GM23338 (cell line): ENCODE measurements at regions not wholly inside any gene's neighbourhood (a gene's known extent, or its start where the extent isn't known, plus 50 kb on each side); places are given as distances from the start of the nearest gene placed in this dataset.

ENCODE experiments used
- ATAC-seq: fragments of 200-7000 bp; cut with Tn5 transposase; 3 replicates; pipeline ENCODE4 v1.9.1; 2020
- DNase-seq: peaks from one replicate; pipeline ENCODE4 v3.0.0-alpha.2; 2015; ENCODE audit warnings: low spot score
- H2AFZ ChIP-seq: fragments of 200-600 bp; sonication (generic); 2 replicates; pipeline ENCODE4 v1.8.0; 2016; ENCODE audit warnings: antibody characterized with exemption, mild to moderate bottlenecking, moderate library complexity
- H3F3A ChIP-seq: fragments of 200-600 bp; sonication (generic); replicated peaks from 2 replicates; pipeline ENCODE4 v1.8.0; 2017; ENCODE audit warnings: antibody characterized with exemption, mixed run types, low read depth
- H3K27ac ChIP-seq: fragments of 200-600 bp; sonication (generic); 2 replicates; pipeline ENCODE4 v1.6.1; 2016; ENCODE audit warnings: low read depth
- H3K27me3 ChIP-seq: fragments of 200-600 bp; sonication (generic); 2 replicates; pipeline ENCODE4 v1.8.0; 2016; ENCODE audit warnings: mild to moderate bottlenecking, mixed run types, moderate library complexity; ENCODE audit not compliant: insufficient read depth
- H3K36me3 ChIP-seq: fragments of 200-600 bp; sonication (generic); 2 replicates; pipeline ENCODE4 v1.8.0; 2016; ENCODE audit warnings: mild to moderate bottlenecking; ENCODE audit not compliant: insufficient read depth
- H3K4me1 ChIP-seq: fragments of 200-600 bp; sonication (generic); 2 replicates; pipeline ENCODE4 v1.8.0; 2016; ENCODE audit warnings: mild to moderate bottlenecking, moderate library complexity; ENCODE audit not compliant: insufficient read depth
- H3K4me2 ChIP-seq: fragments of 200-600 bp; sonication (generic); 2 replicates; pipeline ENCODE4 v1.7.1; 2017; ENCODE audit warnings: mixed run types
- H3K4me3 ChIP-seq: fragments of 200-600 bp; sonication (generic); 2 replicates; pipeline ENCODE4 v1.6.1; 2016; ENCODE audit warnings: mixed run types
- H3K79me2 ChIP-seq: fragments of 200-600 bp; sonication (generic); replicated peaks from 2 replicates; pipeline ENCODE4 v1.8.0; 2017; ENCODE audit warnings: mild to moderate bottlenecking; ENCODE audit not compliant: insufficient read depth
- H3K9me2 ChIP-seq: fragments of 200-600 bp; sonication (generic); 2 replicates; pipeline ENCODE4 v1.8.0; 2017; ENCODE audit not compliant: insufficient read depth
- H4K20me1 ChIP-seq: fragments of 200-600 bp; sonication (generic); replicated peaks from 2 replicates; pipeline ENCODE4 v1.8.0; 2017; ENCODE audit warnings: mild to moderate bottlenecking; ENCODE audit not compliant: insufficient read depth
- H3K27ac Mint-ChIP-seq: 2 replicates; pipeline ENCODE4 v1.8.0; 2020; ENCODE audit warnings: inconsistent platforms, mild to moderate bottlenecking, moderate library complexity, mixed read lengths
- H3K27me3 Mint-ChIP-seq: 3 replicates; pipeline ENCODE4 v1.8.0; 2022; ENCODE audit warnings: low read depth, mild to moderate bottlenecking, moderate library complexity, mixed read lengths, inconsistent platforms; ENCODE audit not compliant: insufficient read depth, poor library complexity
- H3K36me3 Mint-ChIP-seq: 3 replicates; pipeline ENCODE4 v1.8.0; 2021; ENCODE audit warnings: low read depth, mild to moderate bottlenecking, inconsistent platforms, moderate library complexity, mixed read lengths
- H3K4me1 Mint-ChIP-seq: 3 replicates; pipeline ENCODE4 v1.8.0; 2020; ENCODE audit warnings: mild to moderate bottlenecking, inconsistent platforms, mixed read lengths
- H3K4me3 Mint-ChIP-seq: 3 replicates; pipeline ENCODE4 v1.8.0; 2021; ENCODE audit warnings: moderate library complexity, mild to moderate bottlenecking, inconsistent platforms, mixed read lengths
- H3K9me3 Mint-ChIP-seq: 3 replicates; pipeline ENCODE4 v1.8.0; 2020; ENCODE audit warnings: moderate library complexity, mild to moderate bottlenecking, inconsistent platforms, mixed read lengths
- CREB1 ChIP-seq: fragments of 250-450 bp; sonication (Bioruptor Pico); IDR thresholded peaks from 2 replicates; pipeline ENCODE4 v1.5.0; 2020; ENCODE audit warnings: low read depth, mild to moderate bottlenecking, moderate library complexity
- JUNB ChIP-seq: IDR thresholded peaks from one replicate; pipeline ENCODE4 v1.6.1; 2016; ENCODE audit warnings: antibody characterized with exemption; ENCODE audit not compliant: unreplicated experiment
- NANOG ChIP-seq: IDR thresholded peaks from 2 replicates; pipeline ENCODE4 v1.6.1; 2016; ENCODE audit warnings: antibody characterized with exemption, borderline replicate concordance
- POLR2AphosphoS5 ChIP-seq: IDR thresholded peaks from 2 replicates; pipeline ENCODE4 v1.6.1; 2016; ENCODE audit warnings: antibody characterized with exemption, low read depth
- REST ChIP-seq: IDR thresholded peaks from one replicate; pipeline ENCODE4 v1.6.1; 2018; ENCODE audit warnings: antibody characterized with exemption; ENCODE audit not compliant: unreplicated experiment
- STAT1 ChIP-seq: IDR thresholded peaks from one replicate; pipeline ENCODE4 v1.6.1; 2016; ENCODE audit warnings: antibody characterized with exemption; ENCODE audit not compliant: unreplicated experiment
- ZNF462 ChIP-seq: fragments of 250-450 bp; sonication (Bioruptor Pico); IDR thresholded peaks from 2 replicates; pipeline ENCODE4 v1.5.0; 2020; ENCODE audit warnings: mild to moderate bottlenecking, moderate library complexity
- TF ChIP-seq, protein P1 (sequence below), 2 experiments: fragments of 200-600 bp in 1 of 2; sonication (generic) in 1 of 2; conservative IDR thresholded peaks; 2 replicates each; pipeline versions ENCODE4 v1.5.1 to v1.6.1; 2016 to 2017; ENCODE audit warnings: antibody characterized with exemption in 2 of 2, low read depth in 2 of 2, mild to moderate bottlenecking in 2 of 2, moderate library complexity in 1 of 2

- Mint-ChIP-seq H3K27ac (no peak overlapping the region), H3K27me3 (peaks cover 2% of the 10 kb centered on the region), H3K4me1 (no peaks in the 10 kb centered on the region), H3K4me3 (no peak overlapping the region), H3K9me3 (no peaks in the 10 kb centered on the region), H3K36me3 (no peaks in the 10 kb centered on the region)
- no peak overlapping the region for H3K27ac ChIP-seq
- no peaks in the 10 kb centered on the region for H3K27me3 ChIP-seq
- no peaks in the 10 kb centered on the region for H3K4me1 ChIP-seq
- DNase-seq = no peak
- no peak overlapping the region for H3K4me3 ChIP-seq
- no peak for TF ChIP-seq STAT1
- no peak for TF ChIP-seq CREB1 (CRISPR knock-in tag)
- no peak for TF ChIP-seq ZNF462 (CRISPR knock-in tag)
- TF ChIP-seq, protein P1, sequence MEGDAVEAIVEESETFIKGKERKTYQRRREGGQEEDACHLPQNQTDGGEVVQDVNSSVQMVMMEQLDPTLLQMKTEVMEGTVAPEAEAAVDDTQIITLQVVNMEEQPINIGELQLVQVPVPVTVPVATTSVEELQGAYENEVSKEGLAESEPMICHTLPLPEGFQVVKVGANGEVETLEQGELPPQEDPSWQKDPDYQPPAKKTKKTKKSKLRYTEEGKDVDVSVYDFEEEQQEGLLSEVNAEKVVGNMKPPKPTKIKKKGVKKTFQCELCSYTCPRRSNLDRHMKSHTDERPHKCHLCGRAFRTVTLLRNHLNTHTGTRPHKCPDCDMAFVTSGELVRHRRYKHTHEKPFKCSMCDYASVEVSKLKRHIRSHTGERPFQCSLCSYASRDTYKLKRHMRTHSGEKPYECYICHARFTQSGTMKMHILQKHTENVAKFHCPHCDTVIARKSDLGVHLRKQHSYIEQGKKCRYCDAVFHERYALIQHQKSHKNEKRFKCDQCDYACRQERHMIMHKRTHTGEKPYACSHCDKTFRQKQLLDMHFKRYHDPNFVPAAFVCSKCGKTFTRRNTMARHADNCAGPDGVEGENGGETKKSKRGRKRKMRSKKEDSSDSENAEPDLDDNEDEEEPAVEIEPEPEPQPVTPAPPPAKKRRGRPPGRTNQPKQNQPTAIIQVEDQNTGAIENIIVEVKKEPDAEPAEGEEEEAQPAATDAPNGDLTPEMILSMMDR (conservative IDR thresholded peaks at IDR 0.05; ENCODE audit: low read depth in 2 of 2) = no peak
- TF ChIP-seq JUNB = no peak
- TF ChIP-seq POLR2AphosphoS5 = no peak
- no peak for TF ChIP-seq NANOG
- no peak for TF ChIP-seq REST
- H3K4me2 ChIP-seq = no peak overlapping the region
- H2AFZ ChIP-seq = no peak overlapping the region
- no peak for ATAC-seq
- no peaks in the 10 kb centered on the region for H3F3A ChIP-seq
- H3K79me2 ChIP-seq = no peaks in the 10 kb centered on the region
- H4K20me1 ChIP-seq = no peaks in the 10 kb centered on the region
- no peaks in the 10 kb centered on the region for H3K9me2 ChIP-seq
- H3K36me3 ChIP-seq = no peaks in the 10 kb centered on the region
Observed at GRCh38 chr7:91668217-91668616, 212.3 kb downstream of the MTERF1 start.
